ENCODE measurements at regions not wholly inside any gene's neighbourhood (a gene's known extent, or its start where the extent isn't known, plus 50 kb on each side); places are given as distances from the start of the nearest gene placed in this dataset.

DNA sequence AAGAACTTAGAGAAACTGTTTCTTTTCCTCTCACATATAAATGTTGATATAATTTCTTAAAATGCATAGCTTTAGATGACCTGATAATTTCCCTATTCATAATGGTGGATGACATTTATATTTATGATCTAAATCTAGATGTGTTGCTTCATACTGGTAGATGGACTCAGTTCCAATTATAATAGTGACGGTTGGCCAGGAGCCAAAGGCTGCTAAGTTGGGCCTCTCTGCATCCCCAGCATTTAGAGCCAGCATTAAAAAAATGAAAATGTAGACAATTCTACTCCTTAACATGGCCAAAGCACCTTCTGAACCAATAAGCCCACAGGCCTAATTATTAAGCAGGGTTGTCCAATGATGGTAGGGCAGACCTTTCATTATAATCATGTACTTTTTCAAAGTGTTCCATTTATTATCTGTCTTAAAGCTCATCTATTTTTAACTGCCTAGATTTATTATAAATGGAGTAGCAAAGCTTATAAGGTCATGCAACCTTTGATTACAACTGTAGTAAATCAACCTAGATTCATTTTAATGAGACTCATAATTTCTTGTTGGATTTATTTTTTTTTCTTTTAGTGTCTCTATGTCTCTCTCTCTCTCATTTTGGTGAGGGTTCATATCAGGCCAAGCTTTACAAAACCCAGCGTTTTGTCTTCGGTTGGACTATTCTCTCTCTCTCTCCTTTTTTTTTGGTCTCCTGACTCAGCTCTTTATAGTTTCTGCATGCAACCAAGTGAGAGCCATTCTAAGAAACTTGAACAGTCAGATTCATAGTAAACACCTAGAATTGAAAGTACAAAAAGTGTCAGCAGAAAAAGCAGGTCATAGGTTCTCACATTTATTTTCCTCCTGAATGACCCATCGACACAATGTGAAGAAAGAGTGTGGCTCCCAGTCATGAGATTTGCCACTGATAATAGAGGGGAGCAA, 2016.1 kb upstream of the PIK3C3 start:
- H3K27ac ChIP-seq = no peak overlapping the region
- H3K36me3 ChIP-seq = no peaks in the 10 kb centered on the region
- H3K4me1 ChIP-seq (ENCODE audit: insufficient read depth) = no peaks in the 10 kb centered on the region
- H3K27me3 ChIP-seq = no peaks in the 10 kb centered on the region
- TF ChIP-seq POLR2A (IDR thresholded peaks at IDR 0.05) = no peak
- TF ChIP-seq, protein P1, sequence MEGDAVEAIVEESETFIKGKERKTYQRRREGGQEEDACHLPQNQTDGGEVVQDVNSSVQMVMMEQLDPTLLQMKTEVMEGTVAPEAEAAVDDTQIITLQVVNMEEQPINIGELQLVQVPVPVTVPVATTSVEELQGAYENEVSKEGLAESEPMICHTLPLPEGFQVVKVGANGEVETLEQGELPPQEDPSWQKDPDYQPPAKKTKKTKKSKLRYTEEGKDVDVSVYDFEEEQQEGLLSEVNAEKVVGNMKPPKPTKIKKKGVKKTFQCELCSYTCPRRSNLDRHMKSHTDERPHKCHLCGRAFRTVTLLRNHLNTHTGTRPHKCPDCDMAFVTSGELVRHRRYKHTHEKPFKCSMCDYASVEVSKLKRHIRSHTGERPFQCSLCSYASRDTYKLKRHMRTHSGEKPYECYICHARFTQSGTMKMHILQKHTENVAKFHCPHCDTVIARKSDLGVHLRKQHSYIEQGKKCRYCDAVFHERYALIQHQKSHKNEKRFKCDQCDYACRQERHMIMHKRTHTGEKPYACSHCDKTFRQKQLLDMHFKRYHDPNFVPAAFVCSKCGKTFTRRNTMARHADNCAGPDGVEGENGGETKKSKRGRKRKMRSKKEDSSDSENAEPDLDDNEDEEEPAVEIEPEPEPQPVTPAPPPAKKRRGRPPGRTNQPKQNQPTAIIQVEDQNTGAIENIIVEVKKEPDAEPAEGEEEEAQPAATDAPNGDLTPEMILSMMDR (IDR thresholded peaks at IDR 0.05) = no peak
- no peak for TF ChIP-seq EP300 (IDR thresholded peaks at IDR 0.05)
- WGBS, 3 donors = 33 to 39% (median 38%) methylated on average over 4 of the region's 4 CpGs
- H3K9me3 ChIP-seq = no peaks in the 10 kb centered on the region
- H3K4me3 ChIP-seq = no peak overlapping the region
- intact Hi-C loops (cut with DNase I) = no loop called here
- DNase-seq = no peak

DNA sequence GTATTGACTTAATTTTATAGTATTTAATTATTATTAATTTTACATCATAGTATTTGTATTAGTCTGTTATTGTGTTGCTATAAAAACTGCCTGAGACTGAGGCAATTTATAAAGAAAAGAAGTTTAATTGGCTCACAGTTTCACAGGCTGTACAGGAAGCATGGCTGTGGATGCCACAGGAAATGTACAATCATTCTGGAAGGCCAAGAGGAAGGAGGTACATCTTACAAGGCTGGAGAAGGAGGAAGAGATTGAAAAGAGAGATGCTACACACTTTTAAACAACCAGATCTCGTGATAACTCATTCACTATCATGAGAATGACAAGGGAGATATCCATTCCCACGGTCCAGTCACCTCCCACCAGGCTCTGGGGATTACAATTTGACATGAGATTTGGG, 2019.4 kb upstream of the PIK3C3 start:
- Histone ChIP-seq H3K4me3 (no peak overlapping the region), H3K27me3 (no peaks in the 10 kb centered on the region), H3K27ac (no peak overlapping the region), H3K4me1 (ENCODE audit: insufficient read depth) (no peaks in the 10 kb centered on the region), H3K9me3 (no peaks in the 10 kb centered on the region), H3K36me3 (no peaks in the 10 kb centered on the region)
- 49 to 56% (median 49%) methylated on average over 2 of the region's 2 CpGs for WGBS, 3 donors
- no peak for DNase-seq
- TF ChIP-seq POLR2A (IDR thresholded peaks at IDR 0.05) = no peak
- TF ChIP-seq EP300 (IDR thresholded peaks at IDR 0.05) = no peak
- TF ChIP-seq, protein P1 (IDR thresholded peaks at IDR 0.05) = no peak
- intact Hi-C loops (cut with DNase I) = no loop called here

DNA sequence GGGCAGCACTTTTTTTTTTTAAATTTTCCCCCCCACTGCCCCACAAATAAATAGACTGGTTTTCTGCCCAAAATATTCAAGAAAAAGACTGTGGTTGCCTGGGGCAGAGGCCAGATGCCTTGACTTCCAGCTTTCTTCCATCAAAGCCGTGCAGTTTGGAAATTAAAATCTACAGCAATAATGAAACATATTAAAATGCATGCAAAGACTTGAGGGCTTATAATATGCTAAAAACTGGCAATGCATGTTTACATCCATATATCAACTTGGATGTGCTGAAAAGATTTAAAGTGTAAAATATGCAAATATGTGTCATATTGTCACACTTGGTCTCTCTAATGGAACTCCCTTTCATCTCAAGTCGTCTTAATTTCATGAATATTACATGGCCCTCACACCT, 2036.2 kb upstream of the PIK3C3 start:
- H3K36me3 ChIP-seq = no peaks in the 10 kb centered on the region
- H3K9me3 ChIP-seq = no peaks in the 10 kb centered on the region
- WGBS, 3 donors = 63 to 84% (median 84%) methylated on average over 2 of the region's 2 CpGs
- no peak for DNase-seq
- no peak overlapping the region for H3K4me3 ChIP-seq
- H3K27me3 ChIP-seq = no peaks in the 10 kb centered on the region
- no peak overlapping the region for H3K27ac ChIP-seq
- TF ChIP-seq, protein P1 (IDR thresholded peaks at IDR 0.05) = no peak
- TF ChIP-seq EP300 (IDR thresholded peaks at IDR 0.05) (no peak), POLR2A (IDR thresholded peaks at IDR 0.05) (no peak)
- H3K4me1 ChIP-seq (ENCODE audit: insufficient read depth) = no peaks in the 10 kb centered on the region
- intact Hi-C loops (cut with DNase I) = no loop called here

DNA sequence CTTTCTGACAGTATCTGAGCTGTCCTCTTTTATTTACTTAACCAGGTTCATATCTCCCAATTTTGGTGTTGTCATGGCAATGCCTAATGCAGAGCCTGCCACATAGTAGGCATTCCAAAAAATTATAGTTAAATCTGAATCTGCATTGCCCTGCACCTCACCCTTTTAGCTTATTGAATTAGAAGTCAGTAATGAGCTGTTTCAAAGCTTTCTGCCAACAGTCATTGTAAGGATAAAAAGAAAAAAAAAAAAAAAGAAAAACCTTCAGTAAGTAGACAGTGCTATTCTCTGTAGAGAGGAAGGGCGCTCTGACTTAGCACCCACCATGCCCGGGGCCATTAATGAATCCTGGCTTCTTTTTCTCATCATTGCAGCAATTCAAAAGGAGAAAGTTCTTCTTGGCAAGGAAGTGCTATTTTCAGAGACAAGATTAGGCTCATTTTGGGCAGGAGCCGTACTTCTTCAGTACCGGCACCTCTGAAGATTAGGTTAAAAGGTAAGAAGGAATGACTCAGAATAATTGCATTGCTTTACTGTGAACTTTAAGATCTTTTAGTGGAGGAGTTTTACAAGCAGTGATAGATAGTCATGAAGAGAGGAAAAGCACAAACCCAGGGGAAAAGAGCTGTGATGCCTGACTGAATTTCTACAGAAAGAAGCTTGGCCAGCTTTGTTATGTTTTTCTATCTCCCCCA, 2041.2 kb upstream of the PIK3C3 start:
- H3K9me3 ChIP-seq = no peaks in the 10 kb centered on the region
- no peak for TF ChIP-seq POLR2A (IDR thresholded peaks at IDR 0.05)
- TF ChIP-seq EP300 (IDR thresholded peaks at IDR 0.05) = no peak
- TF ChIP-seq, protein P1 (IDR thresholded peaks at IDR 0.05) = no peak
- no peak overlapping the region for H3K4me3 ChIP-seq
- WGBS, 3 donors = 16 to 26% (median 17%) methylated on average over 4 of the region's 4 CpGs
- H3K4me1 ChIP-seq (ENCODE audit: insufficient read depth) = no peaks in the 10 kb centered on the region
- no peak overlapping the region for H3K27ac ChIP-seq
- H3K36me3 ChIP-seq = no peaks in the 10 kb centered on the region
- no peaks in the 10 kb centered on the region for H3K27me3 ChIP-seq
- no peak for DNase-seq
- intact Hi-C loops (cut with DNase I) = no loop called here

All from ovary (tissue), 7 donors.